HG03565 (cell line): ENCODE measurements at regions not wholly inside any gene's neighbourhood (a gene's known extent, or its start where the extent isn't known, plus 50 kb on each side); places are given as distances from the start of the nearest gene placed in this dataset.
A peak's percentile ranks its signal among the peaks of the same experiment; 100 is the strongest.
"Not testable (repeated sequence)": the region's sequence is repeated elsewhere in the genome, so short reads cannot be mapped to it uniquely, and the experiment has no call there.

Source experiments
- ATAC-seq: cut with Tn5 transposase; IDR thresholded peaks from one replicate; pipeline ENCODE4 v1.9.1; 2021; ENCODE audit warnings: mild to moderate bottlenecking, moderate library complexity; ENCODE audit not compliant: unreplicated experiment

DNA sequence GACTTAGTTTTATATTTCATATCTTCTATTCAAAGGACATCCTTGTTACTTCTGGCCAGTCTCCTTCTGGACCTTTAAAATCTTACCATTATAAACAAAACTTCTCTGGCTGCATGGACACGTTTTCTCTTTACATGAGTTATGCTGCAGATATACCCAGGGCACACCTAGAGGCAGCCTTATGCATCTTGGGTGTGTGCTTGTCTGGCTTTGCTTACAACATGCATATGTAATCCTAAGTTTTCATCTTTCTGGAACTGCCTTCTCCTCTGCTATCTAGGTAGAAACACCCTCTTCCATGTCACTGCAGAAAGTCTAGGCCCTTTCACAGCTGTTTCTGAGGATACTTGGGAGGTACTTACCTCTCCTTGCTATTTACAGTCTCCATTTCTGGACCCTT, 185.8 kb upstream of the RAG2 start:
- no peak for ATAC-seq

GRCh38 chr11:36779791-36780190, 181.8 kb upstream of the RAG2 start:
- ATAC-seq, result no peak

GRCh38 chr11:36777311-36777710, 179.3 kb upstream of the RAG2 start:
- no peak for ATAC-seq

- ATAC-seq, result no peak
These were observed 177.7 kb upstream of the RAG2 start for GRCh38 chr11:36775756-36776155.

DNA sequence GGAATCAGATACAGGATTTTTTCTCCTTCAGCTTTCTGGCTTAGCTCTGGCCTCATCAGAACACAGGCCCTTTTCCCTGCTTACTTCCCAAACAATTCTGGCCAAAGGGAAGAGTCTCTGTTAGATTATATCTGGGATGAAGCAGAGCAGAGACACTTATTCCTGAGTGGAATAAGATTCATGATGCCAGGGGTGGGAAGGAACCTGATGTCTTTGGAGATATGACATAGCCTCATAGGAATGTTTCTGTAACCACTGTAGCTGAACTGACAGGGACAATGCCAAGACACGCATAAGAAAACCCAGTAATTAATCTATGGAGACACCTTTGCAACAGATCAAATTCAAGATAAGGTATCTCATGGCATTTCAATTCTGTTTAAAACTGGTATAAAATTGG, 177.1 kb upstream of the RAG2 start:
- ATAC-seq, result no peak

DNA sequence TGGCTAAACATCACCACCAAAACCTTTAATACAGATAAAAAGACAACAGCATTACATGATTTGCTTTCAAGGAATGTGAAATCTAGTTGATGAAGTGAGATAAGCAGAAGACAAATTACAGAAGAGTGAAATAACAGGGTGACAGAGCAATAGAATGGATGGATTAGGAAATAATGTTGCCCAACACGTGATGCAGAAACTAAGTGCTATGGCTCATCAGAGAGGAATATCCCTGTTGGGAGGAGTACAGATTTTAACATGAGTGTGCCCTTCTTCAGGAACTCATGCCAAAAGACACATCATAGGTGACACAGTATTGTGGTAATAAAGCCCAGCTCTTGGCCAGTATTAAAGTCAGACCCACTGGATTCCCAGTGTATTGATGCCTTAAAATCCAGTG, 176.6 kb upstream of the RAG2 start:
- ATAC-seq, result no peak

GRCh38 chr11:36763187-36763586, 165.2 kb upstream of the RAG2 start:
- peak; percentile 80 for ATAC-seq

- no peak for ATAC-seq
These were observed 159.0 kb upstream of the RAG2 start for GRCh38 chr11:36757075-36757474.

DNA sequence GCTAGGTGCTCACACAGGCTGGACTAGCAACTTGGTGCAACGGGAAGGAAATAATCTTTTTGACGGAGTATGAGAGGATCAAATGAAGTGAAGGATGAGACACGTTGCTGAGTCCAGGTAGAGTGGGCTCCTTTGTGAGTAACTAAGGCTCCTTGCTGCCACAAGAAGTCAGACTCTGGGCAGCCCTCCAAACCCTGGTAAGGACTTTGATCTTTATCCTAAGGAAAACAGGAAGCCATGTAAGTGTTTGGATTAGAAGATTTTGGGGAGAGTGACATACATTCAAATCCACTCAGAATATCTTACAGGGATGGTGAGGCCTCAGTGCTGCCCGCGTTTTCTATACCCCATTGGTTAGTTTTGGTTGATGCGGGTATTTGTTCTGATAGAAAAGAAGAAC, 155.9 kb upstream of the RAG2 start:
- ATAC-seq, result no peak

DNA sequence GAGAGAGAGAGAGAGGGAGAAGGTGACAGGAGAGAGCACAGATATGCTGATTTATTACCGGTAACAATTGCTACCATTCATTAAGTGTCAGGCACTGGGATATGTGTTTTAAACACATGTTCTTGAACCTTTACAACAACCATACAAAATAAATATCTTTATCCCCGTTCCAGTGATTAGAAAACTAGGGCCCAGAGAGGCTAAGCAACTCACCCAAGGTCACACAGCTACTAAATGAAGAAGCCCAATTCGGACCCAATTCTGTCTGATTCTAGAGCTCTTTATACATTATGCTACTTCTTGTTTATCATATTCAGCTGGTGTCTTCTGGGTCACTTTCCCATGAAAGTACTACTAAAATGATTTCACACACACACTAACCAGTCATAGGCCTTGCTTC, 154.0 kb upstream of the RAG2 start:
- no peak for ATAC-seq

GRCh38 chr11:36751335-36751781, 153.3 kb upstream of the RAG2 start:
- ATAC-seq, result no peak

- ATAC-seq, result no peak
These were observed 152.3 kb upstream of the RAG2 start for GRCh38 chr11:36750349-36750748.

DNA sequence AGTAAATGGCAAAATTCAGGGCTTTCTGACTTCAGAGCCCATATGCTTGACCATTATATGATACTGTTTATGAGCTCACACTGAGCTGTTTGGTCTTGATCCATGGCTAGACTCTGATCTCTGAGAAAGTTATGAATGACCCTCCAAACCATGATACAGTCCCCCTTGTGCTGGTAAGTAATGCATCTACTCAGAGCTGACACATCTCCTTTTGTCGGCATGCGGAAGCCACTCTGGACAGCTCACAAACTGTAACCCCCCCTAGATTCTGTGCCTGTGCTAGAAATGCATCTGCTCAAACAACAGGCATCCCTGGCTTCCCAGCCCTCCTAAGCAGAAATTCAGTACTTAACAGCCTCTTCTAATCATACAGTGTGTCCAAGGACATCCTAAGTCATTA, 150.8 kb upstream of the RAG2 start:
- ATAC-seq, result no peak

GRCh38 chr11:36746886-36747710, 149.1 kb upstream of the RAG2 start:
- ATAC-seq, result peak; percentile 87

DNA sequence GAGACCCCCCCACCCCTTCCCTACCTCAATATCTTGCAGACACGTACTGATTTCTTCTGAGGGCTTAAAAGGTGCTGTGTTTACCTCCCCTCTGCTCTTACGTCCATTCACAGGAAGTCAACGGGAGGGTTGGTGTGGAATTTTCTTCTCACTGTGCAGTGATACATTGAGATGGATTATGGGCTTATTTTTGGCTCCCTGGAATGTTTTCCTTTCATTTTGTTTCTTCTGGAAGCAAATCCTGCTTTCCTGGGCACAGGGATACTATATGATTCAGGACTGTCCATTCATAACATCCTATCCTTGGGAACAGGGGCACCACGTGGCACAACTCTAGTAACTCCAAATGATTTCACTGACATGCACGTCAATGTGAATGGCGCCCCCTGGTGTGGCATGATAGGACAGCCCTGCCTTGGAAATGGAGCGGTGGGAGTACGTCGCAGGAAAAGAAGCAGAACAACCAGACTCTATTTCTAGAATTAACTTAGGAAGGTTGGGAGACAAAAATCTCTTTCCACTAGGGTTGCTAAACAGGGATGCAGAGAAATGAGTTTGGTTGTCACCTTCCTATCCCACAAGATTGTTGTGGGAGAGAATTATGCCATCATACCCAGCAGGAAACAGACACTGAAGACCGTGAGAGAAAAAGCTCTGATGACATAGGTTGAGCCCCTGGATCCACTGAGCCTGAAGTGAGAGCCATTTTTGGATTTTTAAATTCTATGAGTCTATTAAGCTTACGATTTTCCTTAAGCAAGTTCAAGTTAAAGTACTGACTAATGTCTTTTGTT, 146.5 kb upstream of the RAG2 start:
- no peak for ATAC-seq

GRCh38 chr11:36743039-36743438, 145.0 kb upstream of the RAG2 start:
- peak; percentile 70 for ATAC-seq

DNA sequence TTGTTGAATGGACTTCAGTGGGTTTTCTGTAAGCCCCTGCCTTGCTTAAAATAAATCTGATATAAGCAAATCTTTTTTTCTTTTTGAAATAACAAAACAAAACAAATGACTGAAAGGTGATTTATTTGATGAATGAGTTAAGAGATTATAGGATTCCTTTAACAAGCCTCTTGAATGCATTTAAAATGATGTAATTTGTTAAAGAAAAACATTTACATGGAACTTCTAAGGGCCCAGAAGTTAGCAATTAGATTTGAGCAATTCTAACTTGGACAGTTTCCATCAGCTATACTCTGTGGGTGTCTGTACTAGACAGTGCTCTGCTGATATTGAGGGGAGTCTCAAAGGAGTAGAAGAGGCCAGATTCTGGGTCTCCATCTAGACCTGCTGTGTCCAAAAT, 143.5 kb upstream of the RAG2 start:
- ATAC-seq, result no peak

GRCh38 chr11:36738292-36738861, 140.3 kb upstream of the RAG2 start:
- ATAC-seq, result peak; percentile 30

DNA sequence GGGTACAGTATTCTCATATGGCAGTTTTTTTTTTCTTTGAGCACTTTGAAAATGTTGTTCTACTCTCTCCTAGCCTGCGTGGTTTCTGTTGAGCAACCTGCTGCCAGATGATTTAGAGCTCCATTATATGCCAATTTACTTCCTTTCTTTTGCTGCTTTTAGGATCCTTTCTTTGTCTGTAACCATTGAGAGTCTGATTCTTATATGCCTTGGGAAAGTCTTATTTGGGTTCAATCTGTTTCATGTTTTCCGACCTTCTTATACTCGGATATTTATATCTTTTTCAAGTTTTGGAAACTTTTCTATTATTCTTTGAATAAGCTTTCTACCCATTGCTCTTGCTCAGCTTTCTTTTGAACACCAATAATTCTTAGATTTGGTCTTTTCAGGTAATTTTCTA, 138.1 kb upstream of the RAG2 start:
- no peak for ATAC-seq

DNA sequence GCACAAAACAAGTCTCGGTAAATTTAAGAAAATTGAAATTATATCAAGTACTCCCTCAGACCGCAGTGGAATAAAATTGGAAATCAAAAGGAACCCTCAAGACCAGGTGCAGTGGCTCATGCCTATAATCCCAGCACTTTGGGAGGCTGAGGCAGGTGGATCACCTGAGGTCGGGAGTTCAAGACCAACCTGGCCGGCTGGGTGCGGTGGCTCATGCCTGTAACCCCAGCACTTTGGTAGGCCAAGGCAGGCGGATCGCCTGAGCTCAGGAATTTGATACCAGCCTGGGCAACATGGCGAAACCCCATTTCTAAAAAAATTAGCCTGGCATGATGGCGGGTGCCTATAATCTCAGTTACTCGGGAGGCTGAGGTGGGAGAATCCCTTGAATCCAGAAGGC, 135.7 kb upstream of the RAG2 start:
- not testable (repeated sequence) for ATAC-seq

DNA sequence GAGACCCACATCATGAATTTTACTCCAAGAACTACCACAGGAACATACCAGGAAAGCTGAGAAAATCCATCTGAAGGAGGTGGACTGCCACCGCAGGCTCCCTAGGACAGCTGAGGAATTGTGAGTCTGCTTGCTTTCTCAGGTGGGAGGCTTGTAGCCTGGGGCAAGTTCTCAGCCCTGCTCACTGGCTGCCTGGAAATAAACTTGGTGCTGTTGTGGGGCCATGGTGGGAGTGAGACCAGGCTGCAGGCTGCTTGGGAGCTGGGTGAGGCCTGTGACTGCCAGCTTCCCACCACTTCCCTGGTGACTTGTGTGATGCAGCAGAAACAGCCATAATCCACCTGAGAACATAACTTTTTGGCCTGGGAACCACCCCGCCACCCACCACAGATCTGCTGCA, 132.7 kb upstream of the RAG2 start:
- no peak for ATAC-seq

DNA sequence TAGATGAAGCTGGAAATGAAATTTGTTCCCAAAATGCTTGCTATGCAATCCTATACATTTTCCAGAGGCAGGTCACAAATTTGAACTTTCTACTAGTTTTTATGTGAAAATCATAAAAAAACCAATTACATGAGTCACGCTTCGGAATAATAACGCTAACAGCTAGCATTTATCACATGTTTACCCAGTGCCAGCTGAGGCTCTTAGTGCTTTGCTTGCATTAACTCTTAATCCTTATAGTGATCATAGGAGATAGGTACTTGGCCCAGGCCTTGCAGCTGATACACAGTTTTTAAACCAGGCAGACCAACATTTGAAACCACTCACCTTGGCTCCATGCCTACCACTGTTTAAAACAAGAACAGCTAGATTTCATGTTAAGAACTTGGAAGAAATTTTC, 131.8 kb upstream of the RAG2 start:
- ATAC-seq, result no peak
